HCT116 (cell line): ENCODE measurements at regions not wholly inside any gene's neighbourhood (a gene's known extent, or its start where the extent isn't known, plus 50 kb on each side); places are given as distances from the start of the nearest gene placed in this dataset.

ENCODE experiments used
- ATAC-seq: fragments of 200-7000 bp; cut with Tn5 transposase; 2 replicates; pipeline ENCODE4 v1.9.1; 2020; ENCODE audit warnings: mild to moderate bottlenecking, moderate library complexity
- BruUV-seq: library from RNA; stranded (reverse); fragments of 400-500 nt; replicated peaks from 2 replicates; lab custom pipeline; 2021; lab: Mats Ljungman, UMichigan
- CTCF ChIA-PET: fragments of 300-600 bp; sonication (Branson Sonifier 250); formaldehyde crosslinking; loops from one replicate; lab custom pipeline; 2021; ENCODE audit warnings: antibody characterized with exemption; lab: Charles Lee
- POLR2A ChIA-PET: fragments of 300-600, 350-600 bp; sonication (Branson Sonifier 250); formaldehyde crosslinking; loops from one replicate; lab custom pipeline; 2021; ENCODE audit warnings: antibody characterized with exemption; lab: Charles Lee
- RAD21 ChIA-PET, 2 experiments: fragments of 300-600 bp; sonication (Branson Sonifier 250); formaldehyde crosslinking; loops; one replicate each; lab custom pipeline; 2023; ENCODE audit warnings: low total read pairs in 2 of 2; ENCODE audit not compliant: uncharacterized antibody in 2 of 2, unreplicated experiment in 2 of 2, low non-redundant PET in 1 of 2; lab: Charles Lee
- DNase-seq: peaks from one replicate; pipeline ENCODE4 v3.0.0-alpha.2; 2010; ENCODE audit warnings: low read depth, low spot score
- H2AFZ ChIP-seq: fragments of 200-600 bp; shearing (Covaris generic), sonication (generic); 2 replicates; pipeline ENCODE4 v1.6.1; 2017; ENCODE audit warnings: low read depth, mixed run types, mixed read lengths, antibody characterized with exemption, low read length; ENCODE audit not compliant: poor library complexity, severe bottlenecking
- H3K27ac ChIP-seq: 2 replicates; pipeline ENCODE4 v1.5.1; 2012; ENCODE audit warnings: low read depth, low read length
- H3K27me3 ChIP-seq: fragments of 200-600 bp; sonication (generic); 2 replicates; pipeline ENCODE4 v1.6.1; 2016; ENCODE audit warnings: mixed run types, low read length, mixed read lengths; ENCODE audit not compliant: insufficient read depth
- H3K36me3 ChIP-seq, 2 experiments: fragments of 200-500 bp in 1 of 2; fragments of 200-600 bp in 1 of 2; sonication (Bioruptor generic) in 1 of 2; sonication (generic) in 1 of 2; 2 replicates each; pipeline versions ENCODE4 v1.5.1 to v1.6.1; 2014 to 2016; ENCODE audit warnings: low read length in 2 of 2, inconsistent platforms in 1 of 2, mixed read lengths in 1 of 2, mixed run types in 1 of 2; ENCODE audit not compliant: insufficient read depth in 2 of 2, control insufficient read depth in 1 of 2
- H3K4me1 ChIP-seq, 2 experiments: fragments of 200-600 bp in 1 of 2; sonication (generic) in 1 of 2; 2 replicates each; pipeline versions ENCODE4 v1.5.1 to v1.6.1; 2012 to 2017; ENCODE audit warnings: low read length in 2 of 2, inconsistent platforms in 1 of 2, mild to moderate bottlenecking in 1 of 2, mixed read lengths in 1 of 2, mixed run types in 1 of 2, moderate library complexity in 1 of 2; ENCODE audit not compliant: insufficient read depth in 2 of 2, control insufficient read depth in 1 of 2
- H3K4me2 ChIP-seq: fragments of 200-600 bp; sonication (generic); 2 replicates; pipeline ENCODE4 v1.6.1; 2017; ENCODE audit warnings: mixed run types, low read length, mixed read lengths
- H3K4me3 ChIP-seq, 2 experiments: fragments of 200-600 bp in 1 of 2; sonication (generic) in 1 of 2; replicated peaks in 1 of 2; 2 replicates each; pipeline ENCODE4 v1.5.1; 2011 to 2016; ENCODE audit warnings: low read length in 2 of 2, control low read depth in 1 of 2, low read depth in 1 of 2, mild to moderate bottlenecking in 1 of 2, mixed read lengths in 1 of 2, mixed run types in 1 of 2
- H3K79me2 ChIP-seq: fragments of 200-600 bp; sonication (generic); 2 replicates; pipeline ENCODE4 v1.6.1; 2017; ENCODE audit warnings: mild to moderate bottlenecking, mixed run types, low read length, moderate library complexity, mixed read lengths; ENCODE audit not compliant: insufficient read depth
- H3K9ac ChIP-seq: fragments of 200-600 bp; sonication (generic); 2 replicates; pipeline ENCODE4 v1.6.1; 2016; ENCODE audit warnings: low read length, mixed read lengths
- H3K9me2 ChIP-seq: fragments of 200-600 bp; sonication (generic), shearing (Covaris generic); 2 replicates; pipeline ENCODE4 v1.6.1; 2017; ENCODE audit warnings: mixed run types, mild to moderate bottlenecking, moderate library complexity; ENCODE audit not compliant: insufficient read depth
- H3K9me3 ChIP-seq, 2 experiments: fragments of 200-500 bp in 1 of 2; fragments of 200-600 bp in 1 of 2; sonication (Bioruptor generic) in 1 of 2; sonication (generic) in 1 of 2; 2 replicates each; pipeline ENCODE4 v1.6.1; 2014 to 2017; ENCODE audit warnings: low read length in 2 of 2, mixed read lengths in 2 of 2, inconsistent platforms in 1 of 2, low read depth in 1 of 2, mild to moderate bottlenecking in 1 of 2, mixed run types in 1 of 2, moderate library complexity in 1 of 2; ENCODE audit not compliant: control insufficient read depth in 1 of 2, insufficient read depth in 1 of 2
- H4K20me1 ChIP-seq: fragments of 200-600 bp; sonication (generic), shearing (Covaris generic); 2 replicates; pipeline ENCODE4 v1.6.1; 2017; ENCODE audit warnings: mixed run types, mild to moderate bottlenecking, moderate library complexity; ENCODE audit not compliant: insufficient read depth
- CBX3 ChIP-seq: IDR thresholded peaks from 2 replicates; pipeline ENCODE4 v1.6.1; 2012; ENCODE audit warnings: low read depth
- EGR1 ChIP-seq: IDR thresholded peaks from 2 replicates; pipeline ENCODE4 v1.6.1; 2012; ENCODE audit warnings: low read depth
- ELF1 ChIP-seq: IDR thresholded peaks from 2 replicates; pipeline ENCODE4 v1.6.1; 2012; ENCODE audit warnings: low read depth, borderline replicate concordance
- EZH2 ChIP-seq: fragments of 200-600 bp; sonication (generic); IDR thresholded peaks from 2 replicates; pipeline ENCODE4 v1.6.1; 2017; ENCODE audit warnings: antibody characterized with exemption, mixed run types
- EZH2phosphoT487 ChIP-seq: fragments of 200-600 bp; IDR thresholded peaks from 2 replicates; pipeline ENCODE4 v1.6.1; 2018; ENCODE audit warnings: antibody characterized with exemption, borderline replicate concordance
- JUND ChIP-seq: IDR thresholded peaks from 2 replicates; pipeline ENCODE4 v1.6.1; 2012
- POLR2A ChIP-seq: IDR thresholded peaks from 2 replicates; pipeline ENCODE4 v1.7.0; 2011; ENCODE audit warnings: borderline replicate concordance; ENCODE audit not compliant: insufficient read depth, insufficient read length; ENCODE audit errors: extremely low read depth
- RAD21 ChIP-seq: IDR thresholded peaks from 2 replicates; pipeline ENCODE4 v1.6.1; 2012; ENCODE audit warnings: low read depth, mild to moderate bottlenecking
- SIN3A ChIP-seq: IDR thresholded peaks from 2 replicates; pipeline ENCODE4 v1.6.1; 2012; ENCODE audit warnings: low read depth
- TCF7L2 ChIP-seq: IDR thresholded peaks from 2 replicates; pipeline ENCODE4 v1.7.0; 2011; ENCODE audit warnings: borderline replicate concordance, inconsistent platforms; ENCODE audit not compliant: insufficient read depth, insufficient read length; ENCODE audit errors: extremely low read depth
- YY1 ChIP-seq: IDR thresholded peaks from 2 replicates; pipeline ENCODE4 v1.6.1; 2011; ENCODE audit warnings: low read length, low read depth, moderate library complexity, mild to moderate bottlenecking; ENCODE audit not compliant: insufficient replicate concordance; ENCODE audit errors: extremely low read depth
- intact Hi-C: fragments of 100-400 bp; cut with micrococcal nuclease; formaldehyde crosslinking; loops from 2 replicates; pipeline ENCODE4 v1.10.0; 2022
- TF ChIP-seq, protein P1 (sequence below): IDR thresholded peaks from 2 replicates; pipeline ENCODE4 v1.6.1; 2011; ENCODE audit warnings: mild to moderate bottlenecking, low read length, moderate library complexity; ENCODE audit not compliant: insufficient replicate concordance; ENCODE audit errors: extremely low read depth
- TF ChIP-seq, protein P2 (sequence below), 3 experiments: fragments of 200-600 bp in 1 of 3; sonication (generic) in 1 of 3; IDR thresholded peaks in 2 of 3; conservative IDR thresholded peaks in 1 of 3; 2 replicates each; pipeline ENCODE4 v1.5.1; 2012 to 2017; ENCODE audit warnings: low read depth in 2 of 3, low read length in 2 of 3, antibody characterized with exemption in 1 of 3, borderline replicate concordance in 1 of 3, control low read depth in 1 of 3, mild to moderate bottlenecking in 1 of 3, mixed read lengths in 1 of 3, mixed run types in 1 of 3, moderate library complexity in 1 of 3; ENCODE audit not compliant: insufficient read depth in 1 of 3

- Histone ChIP-seq H3K27me3 (no peaks in the 10 kb centered on the region), H3K4me1 (no peaks in the 10 kb centered on the region), H2AFZ (no peak overlapping the region), H3K9ac (no peak overlapping the region), H3K9me3 (no peaks in the 10 kb centered on the region), H3K36me3 (no peaks in the 10 kb centered on the region), H3K9me2 (no peaks in the 10 kb centered on the region), H3K27ac (no peak overlapping the region), H4K20me1 (no peaks in the 10 kb centered on the region), H3K79me2 (no peaks in the 10 kb centered on the region), H3K4me3 (no peak overlapping the region), H3K4me2 (no peak overlapping the region)
- POLR2A ChIA-PET = no interaction called here
- no peak for ATAC-seq
- DNase-seq = no peak
- CTCF ChIA-PET = no interaction called here
- TF ChIP-seq SIN3A (no peak), JUND (no peak), ELF1 (no peak), YY1 (no peak), EZH2 (no peak), CBX3 (no peak), EGR1 (no peak), TCF7L2 (no peak), POLR2A (no peak), RAD21 (no peak), EZH2phosphoT487 (no peak)
- TF ChIP-seq, protein P1, sequence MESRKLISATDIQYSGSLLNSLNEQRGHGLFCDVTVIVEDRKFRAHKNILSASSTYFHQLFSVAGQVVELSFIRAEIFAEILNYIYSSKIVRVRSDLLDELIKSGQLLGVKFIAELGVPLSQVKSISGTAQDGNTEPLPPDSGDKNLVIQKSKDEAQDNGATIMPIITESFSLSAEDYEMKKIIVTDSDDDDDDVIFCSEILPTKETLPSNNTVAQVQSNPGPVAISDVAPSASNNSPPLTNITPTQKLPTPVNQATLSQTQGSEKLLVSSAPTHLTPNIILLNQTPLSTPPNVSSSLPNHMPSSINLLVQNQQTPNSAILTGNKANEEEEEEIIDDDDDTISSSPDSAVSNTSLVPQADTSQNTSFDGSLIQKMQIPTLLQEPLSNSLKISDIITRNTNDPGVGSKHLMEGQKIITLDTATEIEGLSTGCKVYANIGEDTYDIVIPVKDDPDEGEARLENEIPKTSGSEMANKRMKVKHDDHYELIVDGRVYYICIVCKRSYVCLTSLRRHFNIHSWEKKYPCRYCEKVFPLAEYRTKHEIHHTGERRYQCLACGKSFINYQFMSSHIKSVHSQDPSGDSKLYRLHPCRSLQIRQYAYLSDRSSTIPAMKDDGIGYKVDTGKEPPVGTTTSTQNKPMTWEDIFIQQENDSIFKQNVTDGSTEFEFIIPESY = no peak
- TF ChIP-seq, protein P2, sequence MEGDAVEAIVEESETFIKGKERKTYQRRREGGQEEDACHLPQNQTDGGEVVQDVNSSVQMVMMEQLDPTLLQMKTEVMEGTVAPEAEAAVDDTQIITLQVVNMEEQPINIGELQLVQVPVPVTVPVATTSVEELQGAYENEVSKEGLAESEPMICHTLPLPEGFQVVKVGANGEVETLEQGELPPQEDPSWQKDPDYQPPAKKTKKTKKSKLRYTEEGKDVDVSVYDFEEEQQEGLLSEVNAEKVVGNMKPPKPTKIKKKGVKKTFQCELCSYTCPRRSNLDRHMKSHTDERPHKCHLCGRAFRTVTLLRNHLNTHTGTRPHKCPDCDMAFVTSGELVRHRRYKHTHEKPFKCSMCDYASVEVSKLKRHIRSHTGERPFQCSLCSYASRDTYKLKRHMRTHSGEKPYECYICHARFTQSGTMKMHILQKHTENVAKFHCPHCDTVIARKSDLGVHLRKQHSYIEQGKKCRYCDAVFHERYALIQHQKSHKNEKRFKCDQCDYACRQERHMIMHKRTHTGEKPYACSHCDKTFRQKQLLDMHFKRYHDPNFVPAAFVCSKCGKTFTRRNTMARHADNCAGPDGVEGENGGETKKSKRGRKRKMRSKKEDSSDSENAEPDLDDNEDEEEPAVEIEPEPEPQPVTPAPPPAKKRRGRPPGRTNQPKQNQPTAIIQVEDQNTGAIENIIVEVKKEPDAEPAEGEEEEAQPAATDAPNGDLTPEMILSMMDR (IDR thresholded peaks at IDR 0.05 in 2 of 3, conservative IDR thresholded peaks at IDR 0.05 in 1 of 3; ENCODE audit: borderline replicate concordance in 1 of 3, insufficient read depth in 1 of 3, low read depth in 2 of 3, low read length in 2 of 3) = no peak
- intact Hi-C loops = no loop called here
- RAD21 ChIA-PET = no interaction called here
- no TSS peak for BruUV-seq
Observed at GRCh38 chr13:78194904-78195639, 276.4 kb upstream of the EDNRB start.
